IMR-90 (cell line): ENCODE measurements at regions not wholly inside any gene's neighbourhood (a gene's known extent, or its start where the extent isn't known, plus 50 kb on each side); places are given as distances from the start of the nearest gene placed in this dataset.

Experiments used
- ATAC-seq: fragments of 200-7000 bp; cut with Tn5 transposase; 2 replicates; pipeline ENCODE4 v1.9.1; 2020; ENCODE audit warnings: low read depth, mild to moderate bottlenecking, moderate library complexity
- BruUV-seq: library from RNA; stranded (reverse); fragments of 400-500 nt; replicated peaks from 2 replicates; lab custom pipeline; 2021; lab: Mats Ljungman, UMichigan
- CTCF ChIA-PET: fragments of 300-600 bp; formaldehyde crosslinking; extraction: SDS; loops from one replicate; lab custom pipeline; 2021; ENCODE audit warnings: antibody characterized with exemption; lab: Yijun Ruan, JAX
- POLR2A ChIA-PET: fragments of 300-600 bp; sonication (Branson Sonifier 250); formaldehyde crosslinking; loops from one replicate; lab custom pipeline; 2022; ENCODE audit warnings: antibody characterized with exemption; ENCODE audit not compliant: unreplicated experiment; lab: Charles Lee
- DNase-seq: peaks from one replicate; pipeline ENCODE4 v3.0.0; 2013
- H2AFZ ChIP-seq: replicated peaks from 2 replicates; pipeline ENCODE3; 2013; ENCODE audit warnings: low read length, mild to moderate bottlenecking; ENCODE audit not compliant: poor library complexity
- H2AK5ac ChIP-seq: 2 replicates; pipeline ENCODE4 v1.6.1; 2013; ENCODE audit warnings: low read depth, low read length, inconsistent platforms
- H2AK9ac ChIP-seq: replicated peaks from 2 replicates; pipeline ENCODE3; 2013; ENCODE audit warnings: mild to moderate bottlenecking, low read depth, low read length, moderate library complexity; ENCODE audit not compliant: poor library complexity
- H2BK120ac ChIP-seq: 2 replicates; pipeline ENCODE4 v1.6.1; 2013; ENCODE audit warnings: low read depth, low read length, inconsistent platforms
- H2BK15ac ChIP-seq: 3 replicates; pipeline ENCODE4 v1.6.1; 2013; ENCODE audit warnings: low read depth, low read length, inconsistent platforms
- H2BK20ac ChIP-seq: 2 replicates; pipeline ENCODE4 v1.6.1; 2013; ENCODE audit warnings: low read depth, mild to moderate bottlenecking, inconsistent platforms, low read length, moderate library complexity
- H2BK5ac ChIP-seq: 2 replicates; pipeline ENCODE4 v1.6.1; 2013; ENCODE audit warnings: mild to moderate bottlenecking, low read depth, low read length, inconsistent platforms; ENCODE audit not compliant: poor library complexity, severe bottlenecking
- H3K14ac ChIP-seq: replicated peaks from 2 replicates; pipeline ENCODE4 v1.6.1; 2013; ENCODE audit warnings: low read depth, low read length, inconsistent platforms
- H3K18ac ChIP-seq: 2 replicates; pipeline ENCODE4 v1.6.1; 2013; ENCODE audit warnings: low read depth, low read length, control low read depth
- H3K23ac ChIP-seq: 2 replicates; pipeline ENCODE4 v1.6.1; 2013; ENCODE audit warnings: low read depth, low read length, inconsistent platforms
- H3K27ac ChIP-seq: 2 replicates; pipeline ENCODE4 v1.5.1; 2013; ENCODE audit warnings: mild to moderate bottlenecking, control low read depth, low read length; ENCODE audit not compliant: insufficient read depth
- H3K27me3 ChIP-seq: 2 replicates; pipeline ENCODE4 v1.6.1; 2013; ENCODE audit warnings: low read length; ENCODE audit not compliant: control insufficient read depth, insufficient read depth
- H3K36me3 ChIP-seq: 2 replicates; pipeline ENCODE4 v1.6.1; 2013; ENCODE audit warnings: low read length, mixed read lengths; ENCODE audit not compliant: control insufficient read depth, insufficient read depth
- H3K4ac ChIP-seq: 2 replicates; pipeline ENCODE4 v1.6.1; 2013; ENCODE audit warnings: low read depth, low read length, inconsistent platforms
- H3K4me1 ChIP-seq: 2 replicates; pipeline ENCODE4 v1.6.1; 2013; ENCODE audit warnings: low read length, mixed read lengths; ENCODE audit not compliant: control insufficient read depth, insufficient read depth
- H3K4me2 ChIP-seq: 2 replicates; pipeline ENCODE4 v1.6.1; 2013; ENCODE audit warnings: low read depth, mild to moderate bottlenecking, control low read depth, low read length, moderate library complexity
- H3K4me3 ChIP-seq: 2 replicates; pipeline ENCODE4 v1.5.1; 2013; ENCODE audit warnings: low read depth, mild to moderate bottlenecking, control low read depth, low read length, moderate library complexity; ENCODE audit not compliant: insufficient read depth
- H3K56ac ChIP-seq: 2 replicates; pipeline ENCODE4 v1.6.1; 2013; ENCODE audit warnings: low read length, inconsistent platforms; ENCODE audit not compliant: insufficient read depth; ENCODE audit errors: extremely low read depth
- H3K79me1 ChIP-seq, 2 experiments: 2 replicates each; pipeline ENCODE4 v1.6.1; 2013; ENCODE audit warnings: low read length in 2 of 2, inconsistent platforms in 1 of 2, low read depth in 1 of 2
- H3K9ac ChIP-seq: 2 replicates; pipeline ENCODE4 v1.6.1; 2013; ENCODE audit warnings: low read depth, low read length, control low read depth
- H3K9me1 ChIP-seq: 2 replicates; pipeline ENCODE4 v1.6.1; 2013; ENCODE audit warnings: low read length, inconsistent platforms; ENCODE audit not compliant: insufficient read depth
- H3K9me3 ChIP-seq: 2 replicates; pipeline ENCODE4 v1.6.1; 2013; ENCODE audit warnings: low read length; ENCODE audit not compliant: control insufficient read depth, insufficient read depth
- H4K20me1 ChIP-seq: 2 replicates; pipeline ENCODE4 v1.6.1; 2013; ENCODE audit warnings: low read length, inconsistent platforms; ENCODE audit not compliant: insufficient read depth
- H4K5ac ChIP-seq: 2 replicates; pipeline ENCODE4 v1.6.1; 2013; ENCODE audit warnings: mild to moderate bottlenecking, low read depth, low read length, control low read depth
- H4K8ac ChIP-seq, 2 experiments: 2 replicates each; pipeline ENCODE4 v1.6.1; 2013; ENCODE audit warnings: low read depth in 2 of 2, low read length in 2 of 2, control low read depth in 1 of 2, inconsistent platforms in 1 of 2
- H4K91ac ChIP-seq: 2 replicates; pipeline ENCODE4 v1.6.1; 2013; ENCODE audit warnings: low read depth, low read length, inconsistent platforms; ENCODE audit not compliant: insufficient read depth
- CHD1 ChIP-seq: IDR thresholded peaks from 2 replicates; pipeline ENCODE4 v1.6.1; 2012; ENCODE audit warnings: low read depth, low read length, improper control_type of control experiment
- MAFK ChIP-seq: IDR thresholded peaks from 2 replicates; pipeline ENCODE4 v1.6.1; 2012; ENCODE audit warnings: low read depth, low read length, improper control_type of control experiment
- MAZ ChIP-seq: IDR thresholded peaks from 2 replicates; pipeline ENCODE4 v1.6.1; 2012; ENCODE audit warnings: low read depth, mild to moderate bottlenecking, low read length, improper control_type of control experiment, moderate library complexity, borderline replicate concordance
- NFE2L2 ChIP-seq: fragments of 150-350 bp; IDR thresholded peaks from 2 replicates; pipeline ENCODE4 v1.6.1; 2016; ENCODE audit warnings: low read depth, mild to moderate bottlenecking, low read length
- RAD21 ChIP-seq: IDR thresholded peaks from 2 replicates; pipeline ENCODE4 v1.6.1; 2012; ENCODE audit warnings: low read length, improper control_type of control experiment
- WGBS, 2 experiments: methylation state at CpG; one replicate each; pipeline versions ENCODE4 v1.1.5 to v1.1.7; 2013; ENCODE audit warnings: missing lambda C conversion rate in 2 of 2; ENCODE audit not compliant: insufficient read length in 1 of 2; ENCODE audit errors: extremely low coverage in 2 of 2; 5-methylcytosine and 5-hydroxymethylcytosine counted together
- dilution Hi-C: fragments of 300-500 bp; cut with HindIII; formaldehyde crosslinking; loops from one replicate; pipeline ENCODE4 v1.14.3; 2018; ENCODE audit warnings: low sequenced_read_pairs; ENCODE audit not compliant: unreplicated experiment
- in situ Hi-C: fragments of 300-500 bp; cut with MboI; formaldehyde crosslinking; loops from 3 replicates; pipeline ENCODE4 v1.14.3; 2019; ENCODE audit warnings: low sequenced_read_pairs, inconsistent platforms, mixed read lengths
- intact Hi-C: fragments of 100-400 bp; cut with micrococcal nuclease; formaldehyde crosslinking; loops from 2 replicates; pipeline ENCODE4 v1.10.0; 2022
- TF ChIP-seq, protein P1 (sequence below): fragments of 150-350 bp; IDR thresholded peaks from 2 replicates; pipeline ENCODE4 v1.6.1; 2017; ENCODE audit warnings: mild to moderate bottlenecking, antibody characterized with exemption, low read length, low read depth
- TF ChIP-seq, protein P2 (sequence below): conservative IDR thresholded peaks from 2 replicates; pipeline ENCODE4 v1.5.1; 2012; ENCODE audit warnings: mild to moderate bottlenecking, low read depth, low read length, improper control_type of control experiment
- TF ChIP-seq, protein P3 (sequence below): fragments of 150-350 bp; IDR thresholded peaks from 2 replicates; pipeline ENCODE4 v1.6.1; 2016; ENCODE audit warnings: low read depth, mild to moderate bottlenecking, low read length, moderate library complexity, borderline replicate concordance

- no CpG with 5 or more reads among the region's 14 CpGs for WGBS, 2 experiments
- intact Hi-C loops = no loop called here
- ATAC-seq = no peak
Measured at GRCh38 chr21:43295066-43295958, 126.5 kb downstream of the CRYAA start.

More at GRCh38 chr21:43295066-43295958, 126.5 kb downstream of the CRYAA start:
- DNase-seq = peak; percentile 2
- H4K91ac ChIP-seq = no peak overlapping the region
- no peak overlapping the region for H3K9ac ChIP-seq
- H3K27me3 ChIP-seq = peaks cover 23% of the 10 kb centered on the region
- no peaks in the 10 kb centered on the region for H3K36me3 ChIP-seq
- no peak overlapping the region for H4K5ac ChIP-seq
- H2AK9ac ChIP-seq = no peak overlapping the region
- no peaks in the 10 kb centered on the region for H3K4me1 ChIP-seq
- H4K8ac ChIP-seq = no peak overlapping the region
- H3K4me2 ChIP-seq = no peak overlapping the region
- no peak overlapping the region for H2BK120ac ChIP-seq
- H3K56ac ChIP-seq = no peak overlapping the region
- no peak overlapping the region for H2AK5ac ChIP-seq
- no peak for TF ChIP-seq RAD21
- no peak for TF ChIP-seq MAFK
- TF ChIP-seq, protein P1, sequence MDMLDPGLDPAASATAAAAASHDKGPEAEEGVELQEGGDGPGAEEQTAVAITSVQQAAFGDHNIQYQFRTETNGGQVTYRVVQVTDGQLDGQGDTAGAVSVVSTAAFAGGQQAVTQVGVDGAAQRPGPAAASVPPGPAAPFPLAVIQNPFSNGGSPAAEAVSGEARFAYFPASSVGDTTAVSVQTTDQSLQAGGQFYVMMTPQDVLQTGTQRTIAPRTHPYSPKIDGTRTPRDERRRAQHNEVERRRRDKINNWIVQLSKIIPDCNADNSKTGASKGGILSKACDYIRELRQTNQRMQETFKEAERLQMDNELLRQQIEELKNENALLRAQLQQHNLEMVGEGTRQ = no peak
- no peak for TF ChIP-seq NFE2L2
- TF ChIP-seq MAZ = no peak
- TF ChIP-seq, protein P2, sequence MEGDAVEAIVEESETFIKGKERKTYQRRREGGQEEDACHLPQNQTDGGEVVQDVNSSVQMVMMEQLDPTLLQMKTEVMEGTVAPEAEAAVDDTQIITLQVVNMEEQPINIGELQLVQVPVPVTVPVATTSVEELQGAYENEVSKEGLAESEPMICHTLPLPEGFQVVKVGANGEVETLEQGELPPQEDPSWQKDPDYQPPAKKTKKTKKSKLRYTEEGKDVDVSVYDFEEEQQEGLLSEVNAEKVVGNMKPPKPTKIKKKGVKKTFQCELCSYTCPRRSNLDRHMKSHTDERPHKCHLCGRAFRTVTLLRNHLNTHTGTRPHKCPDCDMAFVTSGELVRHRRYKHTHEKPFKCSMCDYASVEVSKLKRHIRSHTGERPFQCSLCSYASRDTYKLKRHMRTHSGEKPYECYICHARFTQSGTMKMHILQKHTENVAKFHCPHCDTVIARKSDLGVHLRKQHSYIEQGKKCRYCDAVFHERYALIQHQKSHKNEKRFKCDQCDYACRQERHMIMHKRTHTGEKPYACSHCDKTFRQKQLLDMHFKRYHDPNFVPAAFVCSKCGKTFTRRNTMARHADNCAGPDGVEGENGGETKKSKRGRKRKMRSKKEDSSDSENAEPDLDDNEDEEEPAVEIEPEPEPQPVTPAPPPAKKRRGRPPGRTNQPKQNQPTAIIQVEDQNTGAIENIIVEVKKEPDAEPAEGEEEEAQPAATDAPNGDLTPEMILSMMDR = no peak
- no peak for TF ChIP-seq CHD1
- TF ChIP-seq, protein P3, sequence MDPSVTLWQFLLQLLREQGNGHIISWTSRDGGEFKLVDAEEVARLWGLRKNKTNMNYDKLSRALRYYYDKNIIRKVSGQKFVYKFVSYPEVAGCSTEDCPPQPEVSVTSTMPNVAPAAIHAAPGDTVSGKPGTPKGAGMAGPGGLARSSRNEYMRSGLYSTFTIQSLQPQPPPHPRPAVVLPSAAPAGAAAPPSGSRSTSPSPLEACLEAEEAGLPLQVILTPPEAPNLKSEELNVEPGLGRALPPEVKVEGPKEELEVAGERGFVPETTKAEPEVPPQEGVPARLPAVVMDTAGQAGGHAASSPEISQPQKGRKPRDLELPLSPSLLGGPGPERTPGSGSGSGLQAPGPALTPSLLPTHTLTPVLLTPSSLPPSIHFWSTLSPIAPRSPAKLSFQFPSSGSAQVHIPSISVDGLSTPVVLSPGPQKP = no peak
- H3K4ac ChIP-seq = no peak overlapping the region
- no peak overlapping the region for H2BK15ac ChIP-seq
- H3K23ac ChIP-seq = no peak overlapping the region
- ChIA-PET POLR2A (no interaction called here), CTCF (no interaction called here)
- H3K18ac ChIP-seq = no peak overlapping the region
- no peak overlapping the region for H2AFZ ChIP-seq
- H2BK20ac ChIP-seq = no peak overlapping the region
- H3K9me3 ChIP-seq = peaks cover 8% of the 10 kb centered on the region
- no peak overlapping the region for H3K14ac ChIP-seq
- H3K27ac ChIP-seq = no peak overlapping the region
- dilution Hi-C loops (no loop called here), in situ Hi-C loops (no loop called here)
- no peak overlapping the region for H3K4me3 ChIP-seq
- no peaks in the 10 kb centered on the region for H3K9me1 ChIP-seq
- no peaks in the 10 kb centered on the region for H3K79me1 ChIP-seq
- H2BK5ac ChIP-seq = no peak overlapping the region
- no peaks in the 10 kb centered on the region for H4K20me1 ChIP-seq
- no TSS peak for BruUV-seq
